ENCODE measurements at regions not wholly inside any gene's neighbourhood (a gene's known extent, or its start where the extent isn't known, plus 50 kb on each side); places are given as distances from the start of the nearest gene placed in this dataset.
"Not testable (repeated sequence)": the region's sequence is repeated elsewhere in the genome, so short reads cannot be mapped to it uniquely, and the experiment has no call there.

DNA sequence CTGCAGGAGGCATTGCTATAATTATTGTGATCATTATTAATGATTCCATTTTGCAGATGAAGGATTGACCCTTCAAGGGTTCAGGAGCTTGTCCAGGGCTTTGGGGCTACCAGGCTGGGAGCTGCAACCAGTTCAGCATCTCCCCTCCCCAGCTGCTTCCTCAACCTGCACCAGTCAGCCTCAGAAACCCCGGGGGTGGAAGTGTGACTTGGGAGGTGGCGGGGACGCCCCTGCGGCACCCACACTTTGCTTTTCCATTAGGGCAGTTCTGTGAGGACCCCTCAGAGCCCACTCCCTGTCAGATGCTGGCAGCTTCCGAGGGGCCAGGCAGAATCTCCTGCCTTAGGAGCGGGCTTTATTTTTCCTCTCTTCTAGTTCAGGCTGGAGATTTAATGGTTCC lies 85.6 kb downstream of the OLFM1 start:
- Histone ChIP-seq H3K4me1 (no peaks in the 10 kb centered on the region), H3K4me3 (no peak overlapping the region), H3K27ac (no peak overlapping the region), H3K36me3 (no peaks in the 10 kb centered on the region), H3K9me3 (no peaks in the 10 kb centered on the region), H3K27me3 (peaks cover 0 to 44% of the 10 kb centered on the region in 2 donors)
- intact Hi-C loops (cut with DNase I; ENCODE audit: low total_unique reads) = loop anchor here (1.0 kb wide), 1 partner anchor 29 kb away; no protein-coding TSS in a partner anchor
- no peak for DNase-seq (ENCODE audit: low spot score in 2 of 2)
- TF ChIP-seq, protein P1, sequence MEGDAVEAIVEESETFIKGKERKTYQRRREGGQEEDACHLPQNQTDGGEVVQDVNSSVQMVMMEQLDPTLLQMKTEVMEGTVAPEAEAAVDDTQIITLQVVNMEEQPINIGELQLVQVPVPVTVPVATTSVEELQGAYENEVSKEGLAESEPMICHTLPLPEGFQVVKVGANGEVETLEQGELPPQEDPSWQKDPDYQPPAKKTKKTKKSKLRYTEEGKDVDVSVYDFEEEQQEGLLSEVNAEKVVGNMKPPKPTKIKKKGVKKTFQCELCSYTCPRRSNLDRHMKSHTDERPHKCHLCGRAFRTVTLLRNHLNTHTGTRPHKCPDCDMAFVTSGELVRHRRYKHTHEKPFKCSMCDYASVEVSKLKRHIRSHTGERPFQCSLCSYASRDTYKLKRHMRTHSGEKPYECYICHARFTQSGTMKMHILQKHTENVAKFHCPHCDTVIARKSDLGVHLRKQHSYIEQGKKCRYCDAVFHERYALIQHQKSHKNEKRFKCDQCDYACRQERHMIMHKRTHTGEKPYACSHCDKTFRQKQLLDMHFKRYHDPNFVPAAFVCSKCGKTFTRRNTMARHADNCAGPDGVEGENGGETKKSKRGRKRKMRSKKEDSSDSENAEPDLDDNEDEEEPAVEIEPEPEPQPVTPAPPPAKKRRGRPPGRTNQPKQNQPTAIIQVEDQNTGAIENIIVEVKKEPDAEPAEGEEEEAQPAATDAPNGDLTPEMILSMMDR (IDR thresholded peaks at IDR 0.05) = no peak
- no peak for TF ChIP-seq POLR2A (IDR thresholded peaks at IDR 0.05)
- no peak for TF ChIP-seq POLR2AphosphoS5 (IDR thresholded peaks at IDR 0.05)

DNA sequence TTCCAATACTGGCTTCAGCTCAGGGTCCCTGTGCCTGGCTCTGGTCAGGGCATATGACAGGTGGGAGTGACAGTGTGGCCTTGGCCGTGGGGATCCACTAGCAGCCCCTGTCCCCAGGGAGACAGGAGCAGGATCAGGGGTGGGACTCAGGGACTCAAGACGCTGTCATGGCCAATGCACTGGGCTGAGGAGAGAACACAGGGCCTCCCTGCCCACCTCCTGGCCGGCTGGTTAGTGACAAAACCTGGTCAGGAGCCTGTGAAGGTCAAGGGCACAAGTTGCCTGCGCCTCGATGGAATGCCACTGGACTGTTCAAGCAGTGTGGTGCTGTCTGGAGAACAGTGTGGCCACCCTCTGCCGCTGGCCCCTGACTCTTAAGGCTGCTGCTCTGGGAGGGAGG lies 86.8 kb downstream of the OLFM1 start:
- no peaks in the 10 kb centered on the region for H3K9me3 ChIP-seq
- H3K4me3 ChIP-seq = no peak overlapping the region
- DNase-seq (ENCODE audit: low spot score in 2 of 2) = no peak
- TF ChIP-seq POLR2A (IDR thresholded peaks at IDR 0.05) (no peak), POLR2AphosphoS5 (IDR thresholded peaks at IDR 0.05) (no peak)
- TF ChIP-seq, protein P1 (IDR thresholded peaks at IDR 0.05) = no peak
- H3K27ac ChIP-seq = no peak overlapping the region
- intact Hi-C loops (cut with DNase I; ENCODE audit: low total_unique reads) = no loop called here
- H3K36me3 ChIP-seq = no peaks in the 10 kb centered on the region
- H3K27me3 ChIP-seq = peaks cover 0 to 32% of the 10 kb centered on the region in 2 donors
- no peaks in the 10 kb centered on the region for H3K4me1 ChIP-seq

DNA sequence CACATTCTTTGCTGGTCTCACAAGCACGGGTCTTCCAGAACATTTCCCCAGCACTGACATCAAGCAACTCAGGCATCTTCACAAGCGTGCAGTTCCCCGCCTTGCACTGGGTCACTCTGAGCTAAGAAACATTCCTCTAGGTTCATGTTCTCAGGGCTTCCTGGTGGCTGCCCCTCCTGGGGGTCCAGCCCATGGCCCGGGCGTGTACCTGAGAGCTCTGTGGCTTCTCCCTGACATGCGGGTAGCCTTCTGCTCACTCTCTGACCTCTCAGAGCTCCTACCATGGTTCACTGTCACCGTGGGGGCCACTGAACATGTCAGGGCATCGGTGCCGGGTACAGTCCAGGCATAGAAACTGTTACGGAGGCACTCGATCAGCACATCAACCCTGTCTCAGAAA lies 87.5 kb downstream of the OLFM1 start:
- Histone ChIP-seq H3K27me3 (peaks cover 0 to 28% of the 10 kb centered on the region in 2 donors), H3K4me3 (no peak overlapping the region), H3K4me1 (no peaks in the 10 kb centered on the region), H3K27ac (no peak overlapping the region), H3K9me3 (no peaks in the 10 kb centered on the region), H3K36me3 (no peaks in the 10 kb centered on the region)
- no peak for DNase-seq (ENCODE audit: low spot score in 2 of 2)
- intact Hi-C loops (cut with DNase I; ENCODE audit: low total_unique reads) = no loop called here
- no peak for TF ChIP-seq POLR2AphosphoS5 (IDR thresholded peaks at IDR 0.05)
- no peak for TF ChIP-seq POLR2A (IDR thresholded peaks at IDR 0.05)
- TF ChIP-seq, protein P1 (IDR thresholded peaks at IDR 0.05) = no peak

DNA sequence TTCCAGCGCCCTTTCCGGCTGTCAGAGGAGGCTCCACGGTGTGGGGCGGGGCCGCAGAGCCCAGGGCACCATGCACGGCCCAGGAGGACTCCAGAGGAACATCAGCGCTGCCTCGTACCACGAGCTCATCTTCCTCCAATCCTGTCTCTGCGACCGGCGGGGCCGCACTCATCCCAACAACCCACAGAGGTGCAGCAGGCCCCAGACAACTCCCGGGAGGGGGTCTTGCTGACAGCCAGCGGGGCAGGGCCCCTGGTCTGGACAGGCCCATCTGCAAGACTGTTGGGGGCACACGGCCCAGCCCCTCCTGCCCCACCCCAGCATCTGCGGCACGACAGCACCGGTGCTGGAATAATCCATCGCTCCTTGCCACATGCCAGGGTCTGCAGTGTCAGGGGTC lies 88.8 kb downstream of the OLFM1 start:
- no peak for DNase-seq (ENCODE audit: low spot score in 2 of 2)
- Histone ChIP-seq H3K27me3 (peaks cover 0 to 25% of the 10 kb centered on the region in 2 donors), H3K9me3 (no peaks in the 10 kb centered on the region), H3K4me1 (no peaks in the 10 kb centered on the region), H3K36me3 (no peaks in the 10 kb centered on the region), H3K4me3 (no peak overlapping the region), H3K27ac (no peak overlapping the region)
- no peak for TF ChIP-seq POLR2A (IDR thresholded peaks at IDR 0.05)
- no peak for TF ChIP-seq POLR2AphosphoS5 (IDR thresholded peaks at IDR 0.05)
- TF ChIP-seq, protein P1 (IDR thresholded peaks at IDR 0.05) = no peak
- intact Hi-C loops (cut with DNase I; ENCODE audit: low total_unique reads) = no loop called here

DNA sequence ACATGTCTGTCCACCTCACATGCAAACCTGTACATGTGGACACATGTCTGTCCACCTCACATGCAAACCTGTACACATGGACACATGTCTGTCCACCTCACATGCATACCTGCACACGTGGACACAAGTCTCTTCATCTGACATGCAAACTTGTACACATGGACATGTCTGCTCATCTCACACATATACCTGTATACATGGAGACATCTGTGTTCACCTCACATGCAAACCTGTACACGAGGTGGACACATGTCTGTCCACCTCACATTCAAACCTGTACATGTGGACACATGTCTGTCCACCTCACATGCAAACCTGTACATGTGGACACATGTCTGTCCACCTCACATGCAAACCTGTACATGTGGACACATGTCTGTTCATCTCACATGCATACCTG lies 90.1 kb downstream of the OLFM1 start:
- H3K4me1 ChIP-seq; intact Hi-C loops (cut with DNase I; ENCODE audit: low total_unique reads); DNase-seq (ENCODE audit: low spot score in 2 of 2); H3K9me3 ChIP-seq; H3K4me3 ChIP-seq; H3K27ac ChIP-seq; H3K36me3 ChIP-seq: not testable (repeated sequence)
- peaks cover 0 to 25% of the 10 kb centered on the region in 2 donors for H3K27me3 ChIP-seq

DNA sequence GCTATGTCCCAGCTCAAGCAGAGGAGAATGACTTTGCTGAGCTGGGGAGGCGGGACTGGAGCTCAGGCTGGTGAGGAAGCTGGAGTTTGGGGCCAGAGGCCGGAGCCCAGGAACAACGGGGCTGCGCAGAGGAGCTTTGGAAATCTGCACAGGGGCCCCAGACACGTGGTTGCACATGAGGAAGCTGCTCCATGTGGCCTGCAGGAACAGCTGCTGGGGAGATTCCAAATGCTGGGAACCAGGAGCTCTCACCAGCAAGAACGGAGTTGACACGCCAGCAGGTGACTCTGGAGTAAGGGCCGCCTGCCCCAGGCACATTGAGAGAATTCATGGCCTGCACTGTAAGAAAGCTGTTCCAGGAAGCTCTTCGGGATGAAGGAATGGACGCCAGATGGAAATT lies 91.0 kb downstream of the OLFM1 start:
- no peaks in the 10 kb centered on the region for H3K36me3 ChIP-seq
- intact Hi-C loops (cut with DNase I; ENCODE audit: low total_unique reads) = no loop called here
- H3K27me3 ChIP-seq = peaks cover 0 to 27% of the 10 kb centered on the region in 2 donors
- H3K4me3 ChIP-seq = no peak overlapping the region
- no peak for TF ChIP-seq POLR2AphosphoS5 (IDR thresholded peaks at IDR 0.05)
- TF ChIP-seq POLR2A (IDR thresholded peaks at IDR 0.05) = no peak
- TF ChIP-seq, protein P1 (IDR thresholded peaks at IDR 0.05) = no peak
- H3K27ac ChIP-seq = no peak overlapping the region
- no peak for DNase-seq (ENCODE audit: low spot score in 2 of 2)
- H3K9me3 ChIP-seq = no peaks in the 10 kb centered on the region
- H3K4me1 ChIP-seq = no peaks in the 10 kb centered on the region

Data from breast epithelium (tissue), 4 donors.